Tibial artery (tissue), 4 donors: ENCODE measurements at regions not wholly inside any gene's neighbourhood (a gene's known extent, or its start where the extent isn't known, plus 50 kb on each side); places are given as distances from the start of the nearest gene placed in this dataset.

Experiments
- DNase-seq, 2 donors: peaks; one replicate each; pipeline ENCODE4 v3.0.0-alpha.2; 2019
- H3K27ac ChIP-seq, 2 donors: fragments of 200-600 bp; sonication (generic) in 1 of 2; 1 replicate in 1 of 2; 2 replicates in 1 of 2; pipeline ENCODE4 v1.5.1; 2018 to 2019; ENCODE audit warnings: mild to moderate bottlenecking in 1 of 2
- H3K27me3 ChIP-seq, 2 donors: fragments of 200-600 bp; sonication (generic) in 1 of 2; one replicate each; pipeline versions ENCODE4 v1.5.1 to v1.6.0; 2016 to 2019
- H3K36me3 ChIP-seq, 3 donors: fragments of 200-600 bp; sonication (generic) in 2 of 3; one replicate each; pipeline ENCODE4 v1.5.1; 2016 to 2019; ENCODE audit warnings: mild to moderate bottlenecking in 2 of 3
- H3K4me1 ChIP-seq, 4 donors: fragments of 200-600 bp; sonication (generic) in 2 of 4; 1 replicate in 3 of 4; 2 replicates in 1 of 4; pipeline ENCODE4 v1.5.1; 2016 to 2019
- H3K4me3 ChIP-seq, 2 donors: fragments of 200-600 bp; sonication (generic) in 1 of 2; 1 replicate in 1 of 2; 2 replicates in 1 of 2; pipeline ENCODE4 v1.5.1; 2018 to 2019; ENCODE audit warnings: mild to moderate bottlenecking in 2 of 2
- H3K9me3 ChIP-seq, 3 donors: fragments of 200-600 bp; sonication (generic) in 1 of 3; one replicate each; pipeline ENCODE4 v1.5.1; 2016 to 2019
- CTCF ChIP-seq, 2 experiments: fragments of 200-600 bp in 1 of 2; fragments of 450-650 bp in 1 of 2; IDR thresholded peaks; one replicate each; pipeline ENCODE4 v1.5.1; 2017 to 2019; ENCODE audit warnings: antibody characterized with exemption in 2 of 2, mild to moderate bottlenecking in 1 of 2, moderate library complexity in 1 of 2
- intact Hi-C: fragments of 100-400 bp; cut with DNase I; formaldehyde crosslinking; loops from one replicate; pipeline ENCODE4 v1.15.0; 2023; ENCODE audit warnings: low total_unique reads

DNA sequence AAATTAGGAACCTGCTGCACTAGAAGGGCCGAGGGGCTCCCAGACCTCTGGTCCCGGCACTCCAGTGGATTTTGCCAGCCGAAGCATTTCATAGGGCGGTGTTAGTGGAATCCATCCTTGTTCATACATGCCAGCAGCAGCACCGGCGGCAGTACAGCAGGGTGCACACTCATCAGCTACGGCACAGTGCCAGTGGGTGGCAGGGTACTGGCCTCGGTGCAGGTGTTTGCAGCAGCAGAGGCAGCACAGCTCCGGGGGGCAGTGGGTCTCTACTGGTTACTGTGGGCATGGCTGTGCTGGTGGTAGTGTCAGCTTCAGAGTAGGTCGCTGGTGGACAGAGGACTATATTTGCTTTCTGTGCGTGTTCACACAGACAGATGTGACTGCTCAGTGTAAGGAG lies 985.7 kb downstream of the CDH8 start:
- H3K27ac ChIP-seq = no peak overlapping the region
- H3K27me3 ChIP-seq = no peaks in the 10 kb centered on the region
- H3K4me1 ChIP-seq = no peaks in the 10 kb centered on the region
- DNase-seq = no peak
- TF ChIP-seq CTCF (IDR thresholded peaks at IDR 0.05) = no peak
- no peaks in the 10 kb centered on the region for H3K9me3 ChIP-seq
- intact Hi-C loops = no loop called here
- H3K4me3 ChIP-seq = no peak overlapping the region
- no peaks in the 10 kb centered on the region for H3K36me3 ChIP-seq

DNA sequence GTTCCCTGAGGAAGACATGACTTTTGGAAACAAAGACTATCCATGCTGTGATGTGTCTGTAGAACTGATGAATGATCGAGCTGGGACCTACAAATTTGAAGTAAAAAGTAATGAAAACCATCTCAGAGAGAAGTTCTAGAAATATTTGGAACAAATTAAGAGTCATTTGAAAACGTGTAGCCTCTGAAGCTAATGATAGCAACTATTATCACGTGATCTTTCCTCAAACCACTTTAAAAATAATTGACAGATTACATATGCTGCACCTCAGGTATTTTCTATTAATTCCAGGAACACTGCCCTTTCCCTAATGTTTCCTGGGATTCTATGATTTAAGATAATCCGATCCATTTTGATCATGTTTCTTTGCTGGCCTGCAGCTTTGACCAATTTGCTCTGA lies 990.3 kb downstream of the CDH8 start:
- intact Hi-C loops = no loop called here
- TF ChIP-seq CTCF (IDR thresholded peaks at IDR 0.05) = no peak
- Histone ChIP-seq H3K4me3 (no peak overlapping the region), H3K9me3 (no peaks in the 10 kb centered on the region), H3K36me3 (no peaks in the 10 kb centered on the region), H3K27ac (no peak overlapping the region), H3K27me3 (no peaks in the 10 kb centered on the region), H3K4me1 (no peaks in the 10 kb centered on the region)
- no peak for DNase-seq

DNA sequence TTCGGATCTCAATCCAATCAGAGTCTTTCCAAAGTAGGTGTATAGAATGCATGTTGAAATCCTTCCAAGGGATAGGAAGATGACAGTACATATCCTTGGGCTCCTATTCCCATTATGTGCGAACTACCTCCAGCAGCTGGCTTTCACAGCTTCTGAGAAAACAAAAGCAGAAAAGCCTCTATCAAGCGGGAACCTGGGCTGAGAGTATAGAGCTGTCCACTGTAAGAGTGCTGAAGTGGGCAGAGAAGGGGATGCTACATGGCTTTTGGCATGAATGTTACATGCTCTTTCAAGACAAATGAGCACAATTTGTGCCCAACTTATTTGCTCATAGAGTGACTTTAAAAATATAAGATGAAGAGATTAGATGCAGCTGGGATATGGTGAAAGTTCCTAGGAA lies 993.5 kb downstream of the CDH8 start:
- DNase-seq = no peak
- Histone ChIP-seq H3K4me3 (no peak overlapping the region), H3K4me1 (no peaks in the 10 kb centered on the region), H3K27me3 (no peaks in the 10 kb centered on the region), H3K9me3 (no peaks in the 10 kb centered on the region), H3K36me3 (no peaks in the 10 kb centered on the region), H3K27ac (no peak overlapping the region)
- no peak for TF ChIP-seq CTCF (IDR thresholded peaks at IDR 0.05)
- intact Hi-C loops = no loop called here

GRCh38 chr16:61030616-61031015 lies 1005.6 kb downstream of the CDH8 start:
- TF ChIP-seq CTCF (IDR thresholded peaks at IDR 0.05) = no peak
- intact Hi-C loops = no loop called here

DNA sequence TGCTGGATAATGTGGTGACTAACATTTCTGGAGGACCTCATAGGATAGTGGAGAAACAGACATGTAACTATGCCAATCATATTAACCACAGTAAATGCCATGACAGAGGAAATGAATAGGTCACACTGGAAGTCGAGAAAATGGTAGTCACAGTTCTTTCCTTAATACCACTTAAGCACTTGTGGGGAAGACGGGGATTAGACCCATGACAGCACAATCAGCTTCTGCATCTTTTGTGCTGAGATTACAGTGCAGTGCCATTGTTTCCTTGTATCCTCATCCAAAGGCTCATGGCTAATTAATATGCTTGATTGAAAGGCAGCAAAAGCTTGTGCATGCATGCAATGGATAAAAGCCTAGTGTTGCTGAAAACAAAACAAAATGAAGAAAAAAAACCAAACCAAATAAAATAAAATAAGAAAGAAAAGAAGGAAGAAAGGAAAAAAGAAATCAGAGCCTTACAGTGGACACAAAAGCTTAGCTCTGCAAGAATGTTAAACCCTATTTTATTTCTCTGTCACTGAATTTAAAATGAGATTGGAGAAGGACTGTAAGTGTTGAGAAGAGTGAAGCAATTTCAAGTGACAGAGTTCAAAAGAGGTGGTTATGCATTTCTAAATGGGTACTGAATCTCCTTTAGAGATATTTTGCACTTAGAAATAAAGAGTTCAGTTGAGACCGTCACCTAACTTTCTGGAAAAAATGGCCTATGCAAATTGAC lies 1011.9 kb downstream of the CDH8 start:
- no peak for TF ChIP-seq CTCF (IDR thresholded peaks at IDR 0.05)
- Histone ChIP-seq H3K27ac (no peak overlapping the region), H3K4me1 (no peaks in the 10 kb centered on the region), H3K27me3 (no peaks in the 10 kb centered on the region), H3K36me3 (no peaks in the 10 kb centered on the region), H3K9me3 (no peaks in the 10 kb centered on the region), H3K4me3 (no peak overlapping the region)
- no peak for DNase-seq
- intact Hi-C loops = no loop called here

More at GRCh38 chr16:61030616-61031015, 1005.6 kb downstream of the CDH8 start:
- Histone ChIP-seq H3K4me1 (no peaks in the 10 kb centered on the region), H3K36me3 (no peaks in the 10 kb centered on the region), H3K27ac (no peak overlapping the region), H3K27me3 (no peaks in the 10 kb centered on the region), H3K9me3 (no peaks in the 10 kb centered on the region), H3K4me3 (no peak overlapping the region)
- DNase-seq = no peak

- Histone ChIP-seq H3K4me1 (no peaks in the 10 kb centered on the region), H3K36me3 (no peaks in the 10 kb centered on the region), H3K27me3 (no peaks in the 10 kb centered on the region), H3K9me3 (no peaks in the 10 kb centered on the region), H3K4me3 (no peak overlapping the region), H3K27ac (no peak overlapping the region)
- intact Hi-C loops = no loop called here
- no peak for TF ChIP-seq CTCF (IDR thresholded peaks at IDR 0.05)
- DNase-seq = no peak
Observed at GRCh38 chr16:61014869-61015268, 1021.4 kb downstream of the CDH8 start.
